WI38 (cell line): ENCODE measurements at regions not wholly inside any gene's neighbourhood (a gene's known extent, or its start where the extent isn't known, plus 50 kb on each side); places are given as distances from the start of the nearest gene placed in this dataset.
"Not testable (repeated sequence)": the region's sequence is repeated elsewhere in the genome, so short reads cannot be mapped to it uniquely, and the experiment has no call there.

Source experiments
- H3K4me3 ChIP-seq: 2 replicates; pipeline ENCODE4 v1.5.1; 2011; ENCODE audit warnings: low read depth, mild to moderate bottlenecking, control low read depth, low read length
- CTCF ChIP-seq: IDR thresholded peaks from 2 replicates; pipeline ENCODE4 v1.5.1; 2012; ENCODE audit warnings: low read depth, mild to moderate bottlenecking, control low read depth, low read length

GRCh38 chr15:87739866-87740265 lies 516.7 kb downstream of the NTRK3 start:
- no peak for TF ChIP-seq CTCF
- no peak overlapping the region for H3K4me3 ChIP-seq

- TF ChIP-seq CTCF: no peak
- no peak overlapping the region for H3K4me3 ChIP-seq
Observed at GRCh38 chr15:87739081-87739480, 517.5 kb downstream of the NTRK3 start.

- not testable (repeated sequence) for H3K4me3 ChIP-seq
Observed at GRCh38 chr15:87737460-87737859, 519.1 kb downstream of the NTRK3 start.

- no peak for TF ChIP-seq CTCF
- H3K4me3 ChIP-seq: no peak overlapping the region
Observed at GRCh38 chr15:87736891-87737389, 519.6 kb downstream of the NTRK3 start.

GRCh38 chr15:87736401-87736800 lies 520.1 kb downstream of the NTRK3 start:
- H3K4me3 ChIP-seq: no peak overlapping the region
- no peak for TF ChIP-seq CTCF

GRCh38 chr15:87735522-87735921 lies 521.0 kb downstream of the NTRK3 start:
- H3K4me3 ChIP-seq: no peak overlapping the region
- TF ChIP-seq CTCF: no peak

GRCh38 chr15:87734571-87735373 lies 521.8 kb downstream of the NTRK3 start:
- no peak for TF ChIP-seq CTCF
- H3K4me3 ChIP-seq: no peak overlapping the region

GRCh38 chr15:87733977-87734376 lies 522.6 kb downstream of the NTRK3 start:
- no peak overlapping the region for H3K4me3 ChIP-seq
- TF ChIP-seq CTCF: no peak
